Liver (tissue), 7 donors: ENCODE measurements at regions not wholly inside any gene's neighbourhood (a gene's known extent, or its start where the extent isn't known, plus 50 kb on each side); places are given as distances from the start of the nearest gene placed in this dataset.

ENCODE experiments used
- DNase-seq: peaks from one replicate; pipeline ENCODE4 v3.0.0-alpha.2; 2017; ENCODE audit warnings: low spot score
- H3K27ac ChIP-seq, 2 donors: one replicate each; pipeline ENCODE4 v1.7.0; 2013; ENCODE audit warnings: inconsistent platforms in 2 of 2, low read length in 2 of 2, control low read depth in 1 of 2, low read depth in 1 of 2, mild to moderate bottlenecking in 1 of 2
- H3K27me3 ChIP-seq, 4 donors: one replicate each; pipeline versions ENCODE4 v1.6.1 to v1.7.0; 2013; ENCODE audit warnings: low read length in 3 of 4, inconsistent platforms in 1 of 4, mild to moderate bottlenecking in 1 of 4, moderate library complexity in 1 of 4; ENCODE audit not compliant: control insufficient read depth in 4 of 4, insufficient read depth in 4 of 4
- H3K36me3 ChIP-seq, 4 donors: one replicate each; pipeline versions ENCODE4 v1.6.1 to v1.7.0; 2013; ENCODE audit warnings: low read length in 3 of 4, mild to moderate bottlenecking in 3 of 4, low read depth in 1 of 4, moderate library complexity in 1 of 4; ENCODE audit not compliant: control insufficient read depth in 4 of 4, insufficient read depth in 3 of 4
- H3K4me1 ChIP-seq, 4 donors: one replicate each; pipeline versions ENCODE4 v1.6.1 to v1.7.0; 2013; ENCODE audit warnings: low read length in 3 of 4, mild to moderate bottlenecking in 3 of 4, moderate library complexity in 1 of 4; ENCODE audit not compliant: control insufficient read depth in 4 of 4, insufficient read depth in 4 of 4
- H3K4me3 ChIP-seq, 3 donors: one replicate each; pipeline versions ENCODE4 v1.6.1 to v1.7.0; 2013; ENCODE audit warnings: low read length in 3 of 3, control low read depth in 1 of 3, low read depth in 1 of 3, mild to moderate bottlenecking in 1 of 3
- H3K9ac ChIP-seq, 2 donors: one replicate each; pipeline ENCODE4 v1.7.0; 2013; ENCODE audit warnings: low read length in 2 of 2, mild to moderate bottlenecking in 2 of 2, moderate library complexity in 2 of 2, control low read depth in 1 of 2, low read depth in 1 of 2
- H3K9me3 ChIP-seq, 4 donors: one replicate each; pipeline versions ENCODE4 v1.6.1 to v1.7.0; 2013; ENCODE audit warnings: low read length in 3 of 4; ENCODE audit not compliant: control insufficient read depth in 4 of 4
- ATF3 ChIP-seq: IDR thresholded peaks from 2 replicates; pipeline ENCODE4 v1.6.1; 2016; ENCODE audit warnings: antibody characterized with exemption
- EGR1 ChIP-seq, 2 donors: IDR thresholded peaks; 2 replicates each; pipeline ENCODE4 v1.6.1; 2016 to 2018; ENCODE audit warnings: antibody characterized with exemption in 2 of 2, low read depth in 2 of 2
- FOXA1 ChIP-seq: IDR thresholded peaks from 2 replicates; pipeline ENCODE4 v1.6.1; 2016; ENCODE audit warnings: antibody characterized with exemption
- FOXA2 ChIP-seq: IDR thresholded peaks from 2 replicates; pipeline ENCODE4 v1.6.1; 2016; ENCODE audit warnings: antibody characterized with exemption
- GABPA ChIP-seq, 2 donors: IDR thresholded peaks in 1 of 2; conservative IDR thresholded peaks in 1 of 2; 2 replicates each; pipeline ENCODE4 v1.6.1; 2016; ENCODE audit warnings: antibody characterized with exemption in 2 of 2, mild to moderate bottlenecking in 1 of 2, moderate library complexity in 1 of 2
- HNF4A ChIP-seq, 2 donors: conservative IDR thresholded peaks; 2 replicates each; pipeline ENCODE4 v1.6.1; 2016; ENCODE audit warnings: antibody characterized with exemption in 2 of 2, mild to moderate bottlenecking in 2 of 2
- HNF4G ChIP-seq: IDR thresholded peaks from 2 replicates; pipeline ENCODE4 v1.6.1; 2016; ENCODE audit warnings: antibody characterized with exemption
- JUND ChIP-seq, 2 donors: IDR thresholded peaks; 2 replicates each; pipeline ENCODE4 v1.6.1; 2016; ENCODE audit warnings: antibody characterized with exemption in 2 of 2
- MAX ChIP-seq: IDR thresholded peaks from 2 replicates; pipeline ENCODE4 v1.6.1; 2016; ENCODE audit warnings: antibody characterized with exemption
- NR2F2 ChIP-seq: IDR thresholded peaks from 2 replicates; pipeline ENCODE4 v1.6.1; 2016; ENCODE audit warnings: antibody characterized with exemption
- RAD21 ChIP-seq, 2 donors: IDR thresholded peaks; 2 replicates each; pipeline ENCODE4 v1.6.1; 2016; ENCODE audit warnings: antibody characterized with exemption in 2 of 2, mild to moderate bottlenecking in 2 of 2
- REST ChIP-seq: IDR thresholded peaks from 2 replicates; pipeline ENCODE4 v1.6.1; 2016; ENCODE audit warnings: antibody characterized with exemption, mild to moderate bottlenecking
- SP1 ChIP-seq: IDR thresholded peaks from 2 replicates; pipeline ENCODE4 v1.6.1; 2018; ENCODE audit warnings: antibody characterized with exemption, mild to moderate bottlenecking
- TAF1 ChIP-seq: conservative IDR thresholded peaks from 2 replicates; pipeline ENCODE4 v1.6.1; 2016; ENCODE audit warnings: antibody characterized with exemption, mild to moderate bottlenecking
- WGBS: extraction: QIAGEN DNeasy Blood & Tissue Kit; methylation state at CpG from one replicate; pipeline ENCODE4 v1.1.7; 2013; 5-methylcytosine and 5-hydroxymethylcytosine counted together
- TF ChIP-seq, protein P1 (sequence below): IDR thresholded peaks from 2 replicates; pipeline ENCODE4 v1.6.1; 2016; ENCODE audit warnings: antibody characterized with exemption
- donor health status: healthy.
- donor health status: healthy.
- donor health status: healthy.
- donor health status: healthy.

GRCh38 chr3:159792070-159792469 lies 196.6 kb upstream of the IL12A start (continued):
- TF ChIP-seq REST, result no peak
- TF ChIP-seq, protein P1, sequence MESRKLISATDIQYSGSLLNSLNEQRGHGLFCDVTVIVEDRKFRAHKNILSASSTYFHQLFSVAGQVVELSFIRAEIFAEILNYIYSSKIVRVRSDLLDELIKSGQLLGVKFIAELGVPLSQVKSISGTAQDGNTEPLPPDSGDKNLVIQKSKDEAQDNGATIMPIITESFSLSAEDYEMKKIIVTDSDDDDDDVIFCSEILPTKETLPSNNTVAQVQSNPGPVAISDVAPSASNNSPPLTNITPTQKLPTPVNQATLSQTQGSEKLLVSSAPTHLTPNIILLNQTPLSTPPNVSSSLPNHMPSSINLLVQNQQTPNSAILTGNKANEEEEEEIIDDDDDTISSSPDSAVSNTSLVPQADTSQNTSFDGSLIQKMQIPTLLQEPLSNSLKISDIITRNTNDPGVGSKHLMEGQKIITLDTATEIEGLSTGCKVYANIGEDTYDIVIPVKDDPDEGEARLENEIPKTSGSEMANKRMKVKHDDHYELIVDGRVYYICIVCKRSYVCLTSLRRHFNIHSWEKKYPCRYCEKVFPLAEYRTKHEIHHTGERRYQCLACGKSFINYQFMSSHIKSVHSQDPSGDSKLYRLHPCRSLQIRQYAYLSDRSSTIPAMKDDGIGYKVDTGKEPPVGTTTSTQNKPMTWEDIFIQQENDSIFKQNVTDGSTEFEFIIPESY, result no peak
- no peak for TF ChIP-seq NR2F2
- TF ChIP-seq MAX, result no peak
- TF ChIP-seq TAF1, result no peak

GRCh38 chr3:159795042-159795441 lies 193.6 kb upstream of the IL12A start:
- no peaks in the 10 kb centered on the region for H3K36me3 ChIP-seq
- DNase-seq, result no peak
- no peak overlapping the region for H3K4me3 ChIP-seq
- H3K27me3 ChIP-seq, result no peaks in the 10 kb centered on the region
- H3K27ac ChIP-seq, result no peak overlapping the region
- TF ChIP-seq TAF1 (no peak), FOXA2 (no peak), ATF3 (no peak)
- no peak overlapping the region for H3K9ac ChIP-seq
- H3K9me3 ChIP-seq, result no peaks in the 10 kb centered on the region
- WGBS, result 92% methylated on average over 5 of the region's 5 CpGs
- H3K4me1 ChIP-seq, result peaks cover 2 to 14% (median 9%) of the 10 kb centered on the region in 4 donors

GRCh38 chr3:159795681-159796175 lies 192.9 kb upstream of the IL12A start:
- H3K4me3 ChIP-seq, result no peak overlapping the region
- no peaks in the 10 kb centered on the region for H3K27me3 ChIP-seq
- no peaks in the 10 kb centered on the region for H3K36me3 ChIP-seq
- no peak for DNase-seq
- no peaks in the 10 kb centered on the region for H3K9me3 ChIP-seq
- H3K9ac ChIP-seq, result no peak overlapping the region
- H3K27ac ChIP-seq, result no peak overlapping the region
- peaks cover 0 to 10% (median 5%) of the 10 kb centered on the region in 4 donors for H3K4me1 ChIP-seq
- WGBS, result 94% methylated on average over 2 of the region's 2 CpGs
- TF ChIP-seq EGR1 (IDR thresholded peaks at IDR 0.05; ENCODE audit: low read depth in 2 of 2) (no peak), NR2F2 (no peak), SP1 (no peak), FOXA2 (no peak), JUND (IDR thresholded peaks at IDR 0.05) (no peak), MAX (no peak), HNF4G (no peak), HNF4A (conservative IDR thresholded peaks at IDR 0.05) (no peak), GABPA (IDR thresholded peaks at IDR 0.05 in 1 of 2, conservative IDR thresholded peaks at IDR 0.05 in 1 of 2) (no peak), FOXA1 (no peak), RAD21 (IDR thresholded peaks at IDR 0.05) (no peak), REST (no peak), TAF1 (no peak), ATF3 (no peak)
- TF ChIP-seq, protein P1, result no peak
